ENCODE measurements at regions not wholly inside any gene's neighbourhood (a gene's known extent, or its start where the extent isn't known, plus 50 kb on each side); places are given as distances from the start of the nearest gene placed in this dataset.
"Not testable (repeated sequence)": the region's sequence is repeated elsewhere in the genome, so short reads cannot be mapped to it uniquely, and the experiment has no call there.

DNA sequence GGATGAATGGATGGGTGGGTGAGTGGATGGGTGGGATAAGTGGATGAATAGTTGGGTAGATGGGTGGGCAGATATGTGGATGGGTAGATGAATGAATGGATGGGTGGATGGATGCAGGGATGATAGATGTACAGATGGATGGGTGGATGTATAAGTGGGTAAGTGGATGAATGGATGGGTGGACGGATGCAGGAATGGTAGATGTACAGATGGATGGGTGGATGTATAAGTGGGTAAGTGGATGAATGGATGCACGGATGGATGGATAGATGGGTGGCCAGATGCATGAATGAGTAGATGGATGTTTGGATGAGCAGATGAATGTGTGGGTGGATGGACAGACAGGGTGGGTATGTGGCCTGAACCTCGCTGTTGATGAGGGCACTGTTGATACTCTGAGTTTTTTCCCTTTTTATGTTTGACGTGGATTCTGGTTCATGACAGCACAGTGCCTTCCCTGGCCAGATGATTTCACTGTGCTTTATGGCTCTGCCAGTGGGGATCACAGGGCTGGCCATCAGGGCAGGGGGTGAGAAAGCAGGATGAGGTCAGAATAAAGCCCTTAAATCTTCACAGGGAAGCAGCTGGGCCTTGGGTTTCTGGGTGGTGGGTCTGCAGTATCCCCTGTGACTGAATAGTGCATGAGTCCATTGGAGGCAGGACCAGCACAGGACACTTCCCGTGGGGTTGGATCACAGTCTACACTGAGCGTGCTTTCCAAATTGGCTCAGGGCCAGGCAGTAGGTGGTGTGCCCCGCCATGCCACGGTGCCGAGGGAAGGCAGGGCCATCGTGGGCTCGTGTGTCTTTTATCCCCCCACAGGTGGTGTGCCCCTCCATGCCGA, 213.2 kb downstream of the BANP start:
- not testable (repeated sequence) for H3K27me3 ChIP-seq (replicated peaks); H3K4me1 ChIP-seq (replicated peaks)
- DNase-seq (ENCODE audit: low read depth in 1 of 2, low spot score in 2 of 2) = peak in 1 of 2 experiments; percentile 45

DNA sequence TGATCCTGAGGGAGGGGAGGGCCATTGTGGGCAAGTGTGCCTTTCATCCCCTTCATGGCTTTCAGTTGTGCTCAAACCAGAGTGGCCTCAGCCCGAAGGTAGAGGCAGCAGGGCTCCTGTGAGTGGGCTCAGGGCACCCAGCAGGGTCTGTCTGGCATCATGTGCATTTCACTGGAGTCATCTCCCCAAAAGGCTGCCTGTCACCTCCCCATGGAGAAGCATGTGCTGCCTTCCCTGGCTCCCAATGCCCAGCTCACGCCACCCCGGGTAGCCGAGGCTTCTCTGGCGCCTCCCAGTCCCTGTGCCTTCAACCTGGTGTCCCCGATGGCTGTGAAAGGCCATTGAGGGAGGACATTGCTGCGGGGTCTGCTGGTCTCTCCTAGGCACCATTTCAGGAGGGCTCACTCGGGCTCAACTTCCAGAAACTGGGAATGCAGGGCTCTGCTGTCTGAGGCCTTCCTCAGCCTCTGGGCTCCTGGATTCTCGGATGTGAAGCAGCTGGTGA, 213.9 kb downstream of the BANP start:
- H3K4me3 ChIP-seq; H3K27me3 ChIP-seq (replicated peaks); H3K27ac ChIP-seq; H3K9me3 ChIP-seq (replicated peaks); H3K4me1 ChIP-seq (replicated peaks); H3K36me3 ChIP-seq: not testable (repeated sequence)
- peak in 1 of 2 experiments; percentile 21 for DNase-seq (ENCODE audit: low read depth in 1 of 2, low spot score in 2 of 2)

More for the DNA sequence above, 213.2 kb downstream of the BANP start:
- H3K27ac ChIP-seq; H3K9me3 ChIP-seq (replicated peaks); H3K4me3 ChIP-seq; H3K36me3 ChIP-seq: not testable (repeated sequence)

DNA sequence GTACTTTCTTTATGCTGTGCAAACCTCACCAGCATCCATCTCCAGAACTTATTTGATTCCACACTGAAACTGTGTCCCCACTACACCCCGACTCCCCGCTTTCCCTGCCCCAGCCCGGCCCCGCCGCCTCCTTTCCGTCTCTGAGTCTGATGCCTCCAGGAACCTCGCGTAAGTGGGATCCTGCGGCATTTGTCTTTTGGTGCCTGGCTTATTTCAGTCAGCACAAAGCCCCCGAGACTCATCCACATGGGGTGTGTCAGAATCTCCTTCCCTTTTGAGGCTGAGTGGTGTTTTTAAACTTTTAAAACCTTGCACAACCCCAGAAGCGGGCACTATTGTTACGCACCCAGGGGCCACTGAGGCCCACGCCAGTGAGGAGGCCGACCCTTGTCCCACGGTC, 214.4 kb downstream of the BANP start:
- DNase-seq (ENCODE audit: low read depth in 1 of 2, low spot score in 2 of 2) = peak in 1 of 2 experiments; percentile 25
- not testable (repeated sequence) for H3K4me1 ChIP-seq (replicated peaks); H3K36me3 ChIP-seq; H3K4me3 ChIP-seq; H3K27ac ChIP-seq; H3K9me3 ChIP-seq (replicated peaks); H3K27me3 ChIP-seq (replicated peaks)

DNA sequence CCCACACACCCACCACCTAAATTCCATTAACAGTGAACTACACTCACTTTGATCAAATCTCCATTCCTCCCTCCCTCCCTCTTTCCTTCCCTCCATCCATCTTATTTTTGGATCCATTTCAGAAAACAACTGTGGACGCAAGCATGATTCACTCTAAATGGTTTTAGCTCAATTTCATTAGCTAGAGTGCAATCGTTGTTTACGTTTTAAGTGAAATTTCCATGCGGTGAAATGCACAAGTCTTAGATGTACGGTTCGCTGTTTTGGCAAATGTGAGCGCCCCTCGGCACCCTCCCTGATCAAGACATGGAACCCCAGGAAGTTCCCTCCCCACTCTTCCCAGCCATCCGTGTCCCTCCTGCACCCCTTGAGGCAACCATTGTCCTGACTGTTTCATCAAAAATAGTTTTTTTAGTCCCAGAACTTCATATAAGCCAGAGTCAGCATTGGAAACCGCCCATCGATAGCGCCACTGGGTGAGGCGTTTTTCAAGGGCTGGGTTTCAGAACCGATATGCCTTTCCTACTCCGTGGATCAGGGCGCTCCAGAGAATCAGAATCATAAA, 215.1 kb downstream of the BANP start:
- H3K27ac ChIP-seq; H3K9me3 ChIP-seq (replicated peaks); H3K27me3 ChIP-seq (replicated peaks); H3K4me3 ChIP-seq; H3K36me3 ChIP-seq; H3K4me1 ChIP-seq (replicated peaks): not testable (repeated sequence)
- DNase-seq (ENCODE audit: low read depth in 1 of 2, low spot score in 2 of 2) = peak in 1 of 2 experiments; percentile 27

DNA sequence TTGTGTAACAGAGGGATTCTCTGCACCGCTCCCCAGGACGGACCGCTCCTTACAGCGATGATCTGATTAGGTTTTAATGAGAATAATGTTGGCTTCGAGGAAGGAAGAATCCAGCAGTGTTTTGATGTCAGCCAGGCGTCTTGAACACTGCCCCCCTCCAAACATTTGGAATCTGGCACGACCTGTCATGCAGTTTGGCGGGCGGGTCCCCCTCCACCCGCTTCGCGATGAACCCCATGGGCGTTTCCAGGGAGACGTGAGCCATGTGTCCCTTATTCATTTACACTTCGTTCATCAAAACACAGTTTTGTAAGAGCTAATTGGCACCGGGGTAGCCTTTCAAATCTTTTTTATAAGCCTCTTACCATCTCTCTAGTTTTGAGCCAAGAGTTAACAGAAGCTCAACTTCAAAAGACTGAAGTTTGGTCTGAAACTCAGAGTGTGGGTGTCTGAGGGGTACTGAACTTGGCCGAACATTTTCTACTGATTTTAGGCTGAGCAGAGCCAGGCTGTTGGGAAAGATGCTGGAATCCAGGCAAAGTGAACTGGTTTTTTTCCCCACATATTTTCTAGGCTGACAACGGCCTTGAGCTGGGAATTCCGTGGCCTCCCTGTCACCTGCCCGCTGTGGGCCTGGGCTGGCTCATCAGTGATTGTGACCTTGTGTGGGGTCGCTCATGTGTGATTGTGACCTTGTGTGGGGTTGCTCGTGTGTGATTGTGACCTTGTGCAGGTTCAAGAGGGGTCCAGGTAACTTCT, 214.8 kb upstream of the ZNF469 start:
- not testable (repeated sequence) for H3K9me3 ChIP-seq (replicated peaks); H3K27ac ChIP-seq; H3K36me3 ChIP-seq; H3K4me1 ChIP-seq (replicated peaks); H3K27me3 ChIP-seq (replicated peaks); H3K4me3 ChIP-seq
- DNase-seq (ENCODE audit: low read depth in 1 of 2, low spot score in 2 of 2) = peak in 1 of 2 experiments; percentile 11

DNA sequence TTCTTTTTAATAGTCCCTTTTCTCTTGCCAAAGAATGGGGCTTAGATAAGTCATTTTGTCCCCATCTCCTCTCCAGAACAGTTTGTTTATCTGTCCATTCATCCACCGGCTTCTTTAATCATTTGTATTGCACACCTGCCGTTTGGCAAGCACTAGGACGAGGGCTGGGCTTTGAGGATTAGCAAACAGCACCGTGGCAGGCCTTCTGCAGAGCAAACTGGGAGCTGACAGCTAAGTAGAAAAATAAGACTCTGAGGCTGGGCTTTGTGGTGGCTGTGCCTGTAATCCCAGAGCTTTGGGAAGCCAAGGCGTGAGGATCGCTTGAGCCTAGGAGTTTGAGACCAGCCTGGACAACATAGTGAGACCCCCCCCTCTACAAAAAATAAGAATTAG, 214.2 kb upstream of the ZNF469 start:
- H3K27me3 ChIP-seq (replicated peaks); H3K4me3 ChIP-seq; H3K36me3 ChIP-seq; H3K4me1 ChIP-seq (replicated peaks); H3K27ac ChIP-seq; H3K9me3 ChIP-seq (replicated peaks): not testable (repeated sequence)
- peak in 1 of 2 experiments; percentile 28 for DNase-seq (ENCODE audit: low read depth in 1 of 2, low spot score in 2 of 2)

DNA sequence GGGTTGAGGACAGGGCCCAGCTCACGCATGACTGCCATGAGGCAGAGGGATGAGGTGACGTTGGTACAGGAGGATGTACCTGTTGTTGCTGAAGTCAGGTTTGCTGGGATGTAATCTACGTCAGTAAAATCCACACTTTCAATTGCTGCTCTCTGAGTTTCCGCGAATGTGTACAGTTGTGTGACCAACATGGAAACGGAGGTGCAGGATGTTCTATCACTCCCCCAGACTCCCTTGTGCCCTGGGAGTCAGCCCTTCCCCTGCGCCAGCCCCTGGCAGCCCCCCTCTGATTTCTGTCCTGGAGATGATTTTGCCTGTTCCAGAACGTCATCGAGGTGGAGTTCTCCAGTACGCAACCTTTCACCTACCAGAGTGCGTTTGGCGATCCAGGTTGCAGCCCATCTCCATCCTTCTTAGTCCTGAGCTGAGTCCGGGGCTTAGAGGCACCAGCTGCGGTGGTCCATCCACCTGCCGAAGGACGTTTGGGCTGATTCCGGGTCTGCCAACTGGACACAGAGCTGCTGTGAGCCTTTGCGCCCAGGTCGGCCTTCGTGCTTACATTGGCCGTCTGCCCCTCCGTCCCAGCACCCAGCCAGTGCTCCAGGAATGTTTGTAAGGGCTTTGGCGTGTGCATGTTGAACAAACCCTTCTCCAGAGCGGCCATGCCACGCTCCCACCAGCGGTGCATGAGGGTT, 213.5 kb upstream of the ZNF469 start:
- not testable (repeated sequence) for H3K4me1 ChIP-seq (replicated peaks); H3K27me3 ChIP-seq (replicated peaks); H3K4me3 ChIP-seq; H3K27ac ChIP-seq; H3K36me3 ChIP-seq; H3K9me3 ChIP-seq (replicated peaks)
- DNase-seq (ENCODE audit: low read depth in 1 of 2, low spot score in 2 of 2) = peak in 1 of 2 experiments; percentile 38

DNA sequence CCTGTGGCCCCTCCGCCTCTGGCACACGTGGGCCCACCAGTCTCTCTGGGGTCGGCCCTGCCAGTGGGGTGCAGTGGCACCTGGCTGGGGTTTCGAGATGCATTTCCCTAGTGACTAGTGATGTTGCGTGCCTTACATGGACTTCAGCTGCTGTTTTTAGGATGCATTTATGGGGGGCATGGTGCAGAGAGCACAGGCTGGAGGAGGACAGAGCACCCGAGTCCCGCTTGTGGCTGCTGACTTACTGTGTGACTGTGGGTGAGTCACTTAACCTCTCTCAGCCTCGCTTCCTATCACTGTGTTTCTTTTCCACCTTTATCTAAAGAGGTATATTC, 213.0 kb upstream of the ZNF469 start:
- H3K36me3 ChIP-seq; H3K4me3 ChIP-seq; H3K9me3 ChIP-seq (replicated peaks); H3K27ac ChIP-seq; H3K27me3 ChIP-seq (replicated peaks); H3K4me1 ChIP-seq (replicated peaks): not testable (repeated sequence)
- DNase-seq (ENCODE audit: low read depth in 1 of 2, low spot score in 2 of 2) = peak in 1 of 2 experiments; percentile 34

DNA sequence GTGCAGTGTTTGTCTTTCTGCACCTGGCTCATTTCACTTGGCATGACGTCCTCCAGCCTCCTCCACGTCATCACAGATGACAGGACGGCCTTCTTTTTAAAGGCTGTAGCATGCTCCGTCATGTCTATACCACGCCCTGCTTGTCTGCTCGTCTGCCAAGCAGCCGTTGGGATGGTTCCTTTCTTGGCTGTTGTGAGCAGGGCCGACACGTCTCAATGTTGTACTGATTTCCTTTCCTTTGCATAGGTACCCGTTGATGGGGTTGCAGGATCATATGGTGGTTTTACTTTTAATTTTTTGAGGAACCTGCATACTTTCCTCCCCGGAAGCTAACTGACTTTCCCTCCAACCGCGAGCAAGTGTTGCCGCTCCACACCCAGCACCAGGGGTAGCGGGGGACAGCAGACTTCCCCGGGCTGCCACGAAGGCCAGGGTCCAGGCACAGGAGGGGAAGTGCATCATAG, 212.2 kb upstream of the ZNF469 start:
- H3K4me3 ChIP-seq = no peak overlapping the region
- peak in 1 of 2 experiments; percentile 36 for DNase-seq (ENCODE audit: low read depth in 1 of 2, low spot score in 2 of 2)
- H3K27ac ChIP-seq = no peak overlapping the region

DNA sequence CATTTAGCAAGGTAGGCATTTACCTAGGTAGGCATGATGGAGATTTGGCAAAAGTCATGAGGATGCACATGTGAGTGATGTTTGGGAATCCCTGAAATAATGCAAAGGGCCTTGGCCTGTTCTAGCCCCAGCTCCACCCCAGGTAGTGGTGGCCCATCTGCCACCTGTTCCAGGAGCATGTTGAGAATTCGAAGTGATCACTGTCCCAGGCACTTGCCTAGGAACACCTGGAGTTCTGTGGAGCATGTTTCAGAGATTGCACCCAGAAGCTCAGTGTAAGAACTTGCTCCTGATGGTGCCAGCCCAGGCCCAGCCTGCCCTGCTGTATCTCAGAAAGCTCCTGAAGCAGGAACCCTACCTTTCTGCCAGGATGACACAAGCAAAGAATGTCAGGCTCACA, 211.6 kb upstream of the ZNF469 start:
- H3K9me3 ChIP-seq (replicated peaks); H3K36me3 ChIP-seq; H3K4me3 ChIP-seq; H3K27ac ChIP-seq; H3K4me1 ChIP-seq (replicated peaks); H3K27me3 ChIP-seq (replicated peaks): not testable (repeated sequence)
- DNase-seq (ENCODE audit: low read depth in 1 of 2, low spot score in 2 of 2) = peak in 1 of 2 experiments; percentile 5

More for the DNA sequence above, 212.2 kb upstream of the ZNF469 start:
- H3K27me3 ChIP-seq (replicated peaks) = no peaks in the 10 kb centered on the region
- no peaks in the 10 kb centered on the region for H3K36me3 ChIP-seq
- H3K9me3 ChIP-seq (replicated peaks) = no peaks in the 10 kb centered on the region
- H3K4me1 ChIP-seq (replicated peaks) = no peaks in the 10 kb centered on the region

DNA sequence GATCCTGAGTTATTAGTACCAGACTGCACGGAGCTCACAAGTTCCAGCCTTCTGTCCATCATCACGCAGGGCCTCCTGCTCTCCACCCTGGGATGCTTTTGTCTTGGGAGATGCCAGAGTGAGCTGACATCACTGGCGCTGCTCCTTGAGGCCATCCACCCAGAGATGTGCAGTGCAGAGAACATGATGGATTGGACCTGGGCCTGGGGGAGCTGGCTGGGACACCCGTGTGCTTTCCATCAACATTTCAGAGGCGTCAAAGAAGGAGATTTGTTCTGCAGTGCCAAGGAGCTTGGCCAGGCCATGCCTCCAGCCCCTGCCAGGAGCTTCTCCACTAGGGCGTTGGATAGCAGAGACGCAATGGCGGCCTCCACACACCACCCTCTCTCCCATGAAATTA, 206.6 kb upstream of the ZNF469 start:
- not testable (repeated sequence) for H3K27me3 ChIP-seq (replicated peaks); H3K36me3 ChIP-seq; H3K9me3 ChIP-seq (replicated peaks); H3K4me1 ChIP-seq (replicated peaks); H3K4me3 ChIP-seq; H3K27ac ChIP-seq
- peak in 1 of 2 experiments; percentile 8 for DNase-seq (ENCODE audit: low read depth in 1 of 2, low spot score in 2 of 2)

DNA sequence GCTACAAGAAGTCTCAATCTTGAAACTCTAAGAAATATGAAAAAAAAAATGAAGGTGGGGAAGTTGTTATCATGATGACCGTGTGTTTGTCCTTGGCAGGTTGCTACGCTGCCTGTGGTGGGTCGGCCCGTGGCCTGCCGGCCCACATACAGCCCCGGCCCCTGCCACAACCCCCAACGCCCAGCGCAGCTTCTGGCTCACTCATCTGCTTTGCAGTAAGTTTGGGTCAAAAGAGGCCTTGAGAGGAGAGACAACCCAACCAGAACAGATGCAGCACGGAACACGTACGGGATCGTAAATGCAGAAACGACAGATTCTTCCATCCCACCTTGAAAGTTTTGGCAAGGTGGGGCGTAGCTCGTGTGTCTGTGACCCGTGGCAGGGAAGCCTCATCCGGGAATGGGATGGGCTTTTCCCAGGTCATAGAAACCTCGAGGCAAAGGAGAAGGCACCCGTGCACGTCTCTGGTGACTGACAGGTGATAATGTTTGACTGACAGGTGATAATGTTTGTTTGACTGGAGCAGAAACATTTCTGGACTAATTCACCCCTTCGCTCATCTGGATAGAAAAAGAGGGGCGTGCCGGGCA, 206.1 kb upstream of the ZNF469 start:
- not testable (repeated sequence) for H3K9me3 ChIP-seq (replicated peaks); H3K4me1 ChIP-seq (replicated peaks); H3K27me3 ChIP-seq (replicated peaks); H3K4me3 ChIP-seq; H3K27ac ChIP-seq; H3K36me3 ChIP-seq
- DNase-seq (ENCODE audit: low read depth in 1 of 2, low spot score in 2 of 2) = peak in 1 of 2 experiments; percentile 32

DNA sequence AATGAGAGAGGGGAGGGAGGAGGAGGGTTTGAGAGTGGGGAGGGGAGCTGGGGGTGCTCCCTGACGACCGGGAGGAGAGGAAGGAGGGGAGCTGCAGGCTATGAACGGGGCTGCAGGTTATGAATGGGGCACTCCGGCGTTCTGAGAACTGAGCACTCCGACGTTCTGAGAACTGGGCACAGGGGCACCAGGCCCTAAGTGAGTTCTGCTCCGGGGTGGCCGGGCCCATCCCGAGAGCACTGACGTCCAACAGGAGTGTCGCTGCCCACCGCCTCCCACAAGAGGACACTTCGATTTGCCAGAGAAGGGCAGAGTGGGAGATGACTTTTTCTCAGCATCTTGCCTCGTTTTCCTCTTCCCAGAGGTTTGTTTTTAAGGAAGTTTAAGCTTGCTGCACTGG, 204.5 kb upstream of the ZNF469 start:
- not testable (repeated sequence) for H3K9me3 ChIP-seq (replicated peaks); H3K4me1 ChIP-seq (replicated peaks); DNase-seq (ENCODE audit: low read depth in 1 of 2, low spot score in 2 of 2); H3K27me3 ChIP-seq (replicated peaks); H3K4me3 ChIP-seq; H3K36me3 ChIP-seq; H3K27ac ChIP-seq

Measured in SJSA1 (cell line).